Brain microvascular endothelial cell (primary cell): ENCODE measurements at regions not wholly inside any gene's neighbourhood (a gene's known extent, or its start where the extent isn't known, plus 50 kb on each side); places are given as distances from the start of the nearest gene placed in this dataset.

Experiments used
- DNase-seq: peaks from one replicate; pipeline ENCODE4 v3.0.0-alpha.2; 2020
- H3K27ac ChIP-seq: fragments of 250-450 bp; sonication (Bioruptor Pico); 2 replicates; pipeline ENCODE4 v1.5.1; 2020; ENCODE audit warnings: mild to moderate bottlenecking, moderate library complexity
- H3K27me3 ChIP-seq: fragments of 250-450 bp; sonication (Bioruptor Pico); replicated peaks from 2 replicates; pipeline ENCODE4 v1.5.1; 2020; ENCODE audit warnings: mild to moderate bottlenecking
- H3K36me3 ChIP-seq: fragments of 250-450 bp; sonication (Bioruptor Pico); replicated peaks from 2 replicates; pipeline ENCODE4 v1.5.1; 2020; ENCODE audit warnings: mild to moderate bottlenecking
- H3K4me3 ChIP-seq: 2 replicates; pipeline ENCODE4 v1.5.1; 2011; ENCODE audit warnings: low read depth, mild to moderate bottlenecking, control low read depth, low read length, moderate library complexity
- CTCF ChIP-seq: IDR thresholded peaks from 2 replicates; pipeline ENCODE4 v1.5.1; 2011; ENCODE audit warnings: low read depth, mild to moderate bottlenecking, moderate library complexity, low read length, control low read depth, inconsistent platforms; ENCODE audit errors: missing control alignments
- in situ Hi-C: cut with HindIII; loops from 2 replicates; pipeline ENCODE4 v1.10.0; 2017; ENCODE audit warnings: low sequenced_read_pairs, low pct_ligation_motif_present

GRCh38 chr12:93174048-93174447, 203.7 kb upstream of the NUDT4 start:
- peak; percentile 69 for DNase-seq
- TF ChIP-seq CTCF, result no peak
- H3K27me3 ChIP-seq, result no peaks in the 10 kb centered on the region
- H3K36me3 ChIP-seq, result no peaks in the 10 kb centered on the region
- no peak overlapping the region for H3K27ac ChIP-seq
- no peak overlapping the region for H3K4me3 ChIP-seq
- in situ Hi-C loops, result no loop called here

- in situ Hi-C loops, result no loop called here
- H3K27me3 ChIP-seq, result no peaks in the 10 kb centered on the region
- H3K27ac ChIP-seq, result no peak overlapping the region
- H3K36me3 ChIP-seq, result no peaks in the 10 kb centered on the region
- TF ChIP-seq CTCF, result no peak
- DNase-seq, result no peak
- H3K4me3 ChIP-seq, result no peak overlapping the region
Measured at GRCh38 chr12:93174473-93174872, 203.3 kb upstream of the NUDT4 start.

GRCh38 chr12:93176165-93176564, 201.6 kb upstream of the NUDT4 start:
- in situ Hi-C loops, result no loop called here
- Histone ChIP-seq H3K4me3 (no peak overlapping the region), H3K27me3 (no peaks in the 10 kb centered on the region), H3K27ac (peak overlapping the region; percentile 55), H3K36me3 (no peaks in the 10 kb centered on the region)
- DNase-seq, result no peak
- no peak for TF ChIP-seq CTCF

GRCh38 chr12:93176610-93177126, 201.1 kb upstream of the NUDT4 start:
- Histone ChIP-seq H3K4me3 (no peak overlapping the region), H3K36me3 (no peaks in the 10 kb centered on the region), H3K27me3 (no peaks in the 10 kb centered on the region), H3K27ac (peak overlapping the region; percentile 25)
- no peak for DNase-seq
- in situ Hi-C loops, result no loop called here
- no peak for TF ChIP-seq CTCF

GRCh38 chr12:93177208-93178153, 200.2 kb upstream of the NUDT4 start:
- no peaks in the 10 kb centered on the region for H3K36me3 ChIP-seq
- no peak for TF ChIP-seq CTCF
- peak; percentile 84 for DNase-seq
- in situ Hi-C loops, result no loop called here
- H3K4me3 ChIP-seq, result no peak overlapping the region
- no peaks in the 10 kb centered on the region for H3K27me3 ChIP-seq
- peak overlapping the region; percentile 3 for H3K27ac ChIP-seq
